Retinal pigment epithelial cell (primary cell): ENCODE measurements at regions not wholly inside any gene's neighbourhood (a gene's known extent, or its start where the extent isn't known, plus 50 kb on each side); places are given as distances from the start of the nearest gene placed in this dataset.

Source experiments
- DNase-seq: peaks from one replicate; pipeline ENCODE4 v3.0.0-alpha.2; 2010; ENCODE audit warnings: low read depth
- H3K4me3 ChIP-seq: 2 replicates; pipeline ENCODE4 v1.5.1; 2011; ENCODE audit warnings: mild to moderate bottlenecking, low read length, control low read depth, moderate library complexity
- TF ChIP-seq, protein P1 (sequence below): conservative IDR thresholded peaks from 2 replicates; pipeline ENCODE4 v1.5.1; 2011; ENCODE audit warnings: low read depth, low read length, control low read depth, inconsistent platforms

DNA sequence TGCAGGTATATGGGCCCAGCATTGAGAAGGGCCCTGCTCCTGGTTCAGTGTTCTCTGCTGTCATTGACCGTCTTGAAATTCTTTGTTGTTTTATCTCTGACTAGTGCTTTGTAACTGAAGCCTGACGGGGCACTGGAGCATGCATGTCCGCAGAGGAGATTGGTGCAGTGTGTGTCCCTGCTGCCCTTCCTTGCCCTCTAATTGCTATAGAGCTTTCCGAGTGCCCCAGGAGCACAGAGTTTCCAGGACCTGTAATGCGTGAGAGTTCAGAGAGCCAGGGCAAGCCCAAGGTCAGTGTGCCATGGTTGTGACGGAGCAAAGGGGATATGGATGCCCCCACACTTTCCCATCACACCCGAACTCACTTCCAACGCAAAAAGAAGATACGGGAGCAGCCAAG is 174.3 kb upstream of the UBE3A start:
- TF ChIP-seq, protein P1, sequence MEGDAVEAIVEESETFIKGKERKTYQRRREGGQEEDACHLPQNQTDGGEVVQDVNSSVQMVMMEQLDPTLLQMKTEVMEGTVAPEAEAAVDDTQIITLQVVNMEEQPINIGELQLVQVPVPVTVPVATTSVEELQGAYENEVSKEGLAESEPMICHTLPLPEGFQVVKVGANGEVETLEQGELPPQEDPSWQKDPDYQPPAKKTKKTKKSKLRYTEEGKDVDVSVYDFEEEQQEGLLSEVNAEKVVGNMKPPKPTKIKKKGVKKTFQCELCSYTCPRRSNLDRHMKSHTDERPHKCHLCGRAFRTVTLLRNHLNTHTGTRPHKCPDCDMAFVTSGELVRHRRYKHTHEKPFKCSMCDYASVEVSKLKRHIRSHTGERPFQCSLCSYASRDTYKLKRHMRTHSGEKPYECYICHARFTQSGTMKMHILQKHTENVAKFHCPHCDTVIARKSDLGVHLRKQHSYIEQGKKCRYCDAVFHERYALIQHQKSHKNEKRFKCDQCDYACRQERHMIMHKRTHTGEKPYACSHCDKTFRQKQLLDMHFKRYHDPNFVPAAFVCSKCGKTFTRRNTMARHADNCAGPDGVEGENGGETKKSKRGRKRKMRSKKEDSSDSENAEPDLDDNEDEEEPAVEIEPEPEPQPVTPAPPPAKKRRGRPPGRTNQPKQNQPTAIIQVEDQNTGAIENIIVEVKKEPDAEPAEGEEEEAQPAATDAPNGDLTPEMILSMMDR = no peak
- no peak for DNase-seq
- H3K4me3 ChIP-seq = no peak overlapping the region

DNA sequence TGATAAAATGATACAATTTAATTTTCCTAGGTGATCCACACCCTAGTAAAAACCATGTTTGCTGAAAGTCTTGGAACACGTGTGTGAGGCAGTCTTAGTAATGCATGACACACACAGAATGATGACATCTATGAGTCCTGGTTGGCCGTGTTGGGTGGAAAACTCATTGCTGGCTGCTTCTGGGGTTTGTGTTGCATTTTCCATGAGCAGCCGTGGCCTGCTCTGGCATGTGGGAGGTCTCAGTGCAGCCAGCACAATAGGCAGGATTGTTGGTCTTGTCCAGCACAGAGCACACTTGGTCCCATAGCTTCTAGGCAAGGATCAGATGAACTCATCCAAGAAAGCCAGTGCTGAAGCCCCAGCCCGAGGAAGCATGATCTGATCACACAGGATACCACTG is 172.8 kb upstream of the UBE3A start:
- H3K4me3 ChIP-seq = no peak overlapping the region
- TF ChIP-seq, protein P1 = no peak
- no peak for DNase-seq

DNA sequence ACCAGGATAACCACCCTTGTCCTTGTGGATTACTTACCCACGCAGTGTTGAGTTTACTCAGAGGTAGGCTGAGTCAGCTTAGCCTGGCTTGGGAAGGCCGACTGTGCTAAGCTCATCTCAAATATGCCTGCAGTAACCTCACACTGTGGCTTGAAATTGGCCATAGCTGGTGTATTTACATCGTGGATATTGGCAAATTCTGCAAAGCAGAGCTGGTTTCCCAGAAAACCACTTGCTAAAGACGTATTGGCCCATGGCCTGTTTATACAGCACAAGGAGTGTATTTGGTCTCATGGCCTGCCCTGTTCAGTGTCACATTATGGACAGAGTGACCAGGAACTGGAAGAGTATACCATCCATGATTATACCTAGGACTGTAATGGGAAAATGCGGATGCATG is 170.5 kb upstream of the UBE3A start:
- H3K4me3 ChIP-seq = no peak overlapping the region
- TF ChIP-seq, protein P1 = no peak
- no peak for DNase-seq

DNA sequence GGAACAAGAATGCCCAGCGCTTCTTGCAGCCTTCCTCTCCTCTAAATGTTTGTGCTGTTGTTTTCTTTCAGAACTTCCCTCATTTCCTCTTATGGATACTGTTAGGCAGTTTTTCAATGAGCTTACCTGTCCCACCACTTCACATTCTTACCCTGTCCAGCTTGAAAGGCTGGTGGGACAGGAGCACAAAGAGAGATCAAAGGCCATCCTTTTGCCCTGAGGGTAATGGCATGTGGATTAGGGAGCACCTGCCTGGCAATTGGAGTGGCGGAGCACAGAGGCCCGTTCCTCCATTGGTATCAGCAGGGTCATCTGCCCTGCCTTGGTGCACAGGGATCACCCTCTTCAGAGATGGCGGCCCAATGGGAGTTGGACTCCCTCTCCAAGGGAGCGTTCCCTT is 170.1 kb upstream of the UBE3A start:
- no peak overlapping the region for H3K4me3 ChIP-seq
- TF ChIP-seq, protein P1 = no peak
- DNase-seq = no peak

DNA sequence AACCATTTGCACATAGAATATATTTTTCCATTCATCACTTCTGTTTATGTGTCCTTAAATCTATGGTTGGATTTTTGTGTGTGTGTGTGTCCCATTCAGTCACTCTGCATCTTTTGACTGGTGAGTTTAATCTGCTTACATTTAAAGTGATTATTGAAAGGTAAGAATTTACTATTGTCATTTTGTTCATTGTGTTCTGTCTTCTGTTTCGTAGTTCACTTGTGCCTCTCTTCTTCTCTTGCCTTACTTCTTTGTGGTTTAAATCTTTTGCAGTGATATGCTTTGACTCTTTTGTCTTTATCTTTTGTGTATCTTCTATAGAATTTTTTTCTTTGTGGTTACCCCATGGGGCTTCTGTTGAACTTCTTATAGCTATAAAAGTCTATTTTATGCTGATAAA is 166.3 kb upstream of the UBE3A start:
- TF ChIP-seq, protein P1 = no peak
- no peak overlapping the region for H3K4me3 ChIP-seq
- no peak for DNase-seq

DNA sequence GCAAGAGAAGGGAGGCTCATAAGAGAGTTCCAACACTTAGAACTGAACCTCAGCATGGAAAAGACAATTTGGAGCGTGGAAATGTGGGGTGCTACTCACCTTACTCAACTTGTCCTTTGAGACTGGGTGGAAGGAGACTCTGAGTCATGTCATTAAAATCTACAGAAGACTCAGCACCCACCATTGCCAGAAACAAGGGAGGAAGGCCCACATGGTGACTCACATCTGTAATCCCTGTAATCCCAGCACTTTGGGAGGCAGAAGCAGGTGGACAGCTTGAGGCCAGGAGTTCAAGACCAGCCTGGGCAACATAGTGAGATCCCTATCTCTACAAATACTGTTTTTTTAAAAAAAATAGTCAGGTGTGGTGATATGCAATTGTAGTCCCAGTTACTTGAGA is 161.9 kb upstream of the UBE3A start:
- DNase-seq = no peak
- TF ChIP-seq, protein P1 = no peak

DNA sequence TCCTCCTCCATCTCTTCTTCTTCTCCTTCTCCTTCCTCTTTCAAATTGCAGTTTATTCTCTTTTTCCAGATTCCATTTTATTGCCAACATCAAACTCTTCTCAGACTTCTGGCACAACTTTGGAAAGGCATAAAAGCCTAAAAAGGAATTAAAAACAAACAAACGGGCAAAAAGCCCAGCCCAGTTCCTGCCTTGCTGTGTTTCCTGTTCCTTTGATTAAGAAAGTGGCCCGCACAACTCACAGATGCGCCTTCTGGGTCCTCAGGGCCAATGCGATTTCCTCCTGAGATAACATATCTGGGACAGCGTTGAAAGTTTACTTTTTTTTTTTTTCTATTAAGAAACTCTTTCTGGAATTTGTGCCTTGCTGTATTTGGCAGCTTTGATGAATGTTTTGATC is 158.7 kb upstream of the UBE3A start:
- TF ChIP-seq, protein P1 = no peak
- no peak overlapping the region for H3K4me3 ChIP-seq
- no peak for DNase-seq

More for the DNA sequence above, 161.9 kb upstream of the UBE3A start:
- no peak overlapping the region for H3K4me3 ChIP-seq
